Karpas-422 (cell line): ENCODE measurements at regions not wholly inside any gene's neighbourhood (a gene's known extent, or its start where the extent isn't known, plus 50 kb on each side); places are given as distances from the start of the nearest gene placed in this dataset.

Experiments used
- DNase-seq: peaks from one replicate; pipeline ENCODE4 v3.0.0-alpha.2; 2015
- H2AFZ ChIP-seq: fragments of 200-600 bp; sonication (generic); 2 replicates; pipeline ENCODE4 v1.6.1; 2014; ENCODE audit warnings: antibody characterized with exemption, low read length, mixed read lengths
- H3K27ac ChIP-seq: fragments of 200-600 bp; sonication (generic); 2 replicates; pipeline ENCODE4 v1.5.1; 2014; ENCODE audit warnings: mild to moderate bottlenecking, low read length, moderate library complexity
- H3K27me3 ChIP-seq: fragments of 200-600 bp; sonication (generic); 2 replicates; pipeline ENCODE4 v1.6.1; 2014; ENCODE audit warnings: low read length, mixed read lengths
- H3K36me3 ChIP-seq: fragments of 200-600 bp; sonication (generic); 2 replicates; pipeline ENCODE4 v1.6.1; 2014; ENCODE audit warnings: low read length, mixed read lengths; ENCODE audit not compliant: insufficient read depth
- H3K4me1 ChIP-seq: fragments of 200-600 bp; sonication (generic); 2 replicates; pipeline ENCODE4 v1.6.1; 2014; ENCODE audit warnings: mild to moderate bottlenecking, low read length, mixed read lengths
- H3K4me2 ChIP-seq: fragments of 200-600 bp; sonication (generic); 2 replicates; pipeline ENCODE4 v1.6.1; 2014; ENCODE audit warnings: low read length, low read depth, mild to moderate bottlenecking; ENCODE audit not compliant: poor library complexity, severe bottlenecking
- H3K4me3 ChIP-seq: fragments of 200-600 bp; sonication (generic); 2 replicates; pipeline ENCODE4 v1.5.1; 2014; ENCODE audit warnings: mild to moderate bottlenecking, antibody characterized with exemption, low read length, mixed read lengths
- H3K79me2 ChIP-seq: fragments of 200-600 bp; sonication (generic); 2 replicates; pipeline ENCODE4 v1.6.1; 2014; ENCODE audit warnings: mild to moderate bottlenecking, low read length, mixed read lengths
- H3K9ac ChIP-seq: fragments of 200-600 bp; sonication (generic); 2 replicates; pipeline ENCODE4 v1.6.0; 2014; ENCODE audit warnings: low read length
- H3K9me2 ChIP-seq: fragments of 200-600 bp; sonication (generic), shearing (Covaris generic); replicated peaks from 2 replicates; pipeline ENCODE4 v1.6.0; 2014; ENCODE audit warnings: mild to moderate bottlenecking, low read length, moderate library complexity; ENCODE audit not compliant: insufficient read depth
- H3K9me3 ChIP-seq: fragments of 300-700, 200-600 bp; sonication (generic); 2 replicates; pipeline ENCODE4 v1.6.1; 2014; ENCODE audit warnings: low read length, mixed read lengths
- H4K20me1 ChIP-seq: fragments of 200-600 bp; sonication (generic); 2 replicates; pipeline ENCODE4 v1.6.1; 2014; ENCODE audit warnings: mild to moderate bottlenecking, antibody characterized with exemption, low read length, low read depth; ENCODE audit not compliant: insufficient read depth

GRCh38 chr10:53601260-53601875 lies 828.8 kb upstream of the MBL2 start:
- no peaks in the 10 kb centered on the region; the same call in 1 of the 2 replicates for H3K9me3 ChIP-seq
- no peak overlapping the region for H3K4me3 ChIP-seq
- no peak overlapping the region for H3K4me2 ChIP-seq
- H3K27ac ChIP-seq, result no peak overlapping the region
- no peaks in the 10 kb centered on the region for H3K36me3 ChIP-seq
- no peak overlapping the region for H2AFZ ChIP-seq
- no peaks in the 10 kb centered on the region for H3K79me2 ChIP-seq
- no peak overlapping the region for H3K9ac ChIP-seq
- H3K4me1 ChIP-seq, result no peaks in the 10 kb centered on the region
- DNase-seq, result peak; percentile 80
- H3K27me3 ChIP-seq, result no peaks in the 10 kb centered on the region
- H3K9me2 ChIP-seq, result no peaks in the 10 kb centered on the region
- H4K20me1 ChIP-seq, result no peaks in the 10 kb centered on the region

GRCh38 chr10:53598914-53599313 lies 826.3 kb upstream of the MBL2 start:
- Histone ChIP-seq H3K9ac (no peak overlapping the region), H3K4me1 (no peaks in the 10 kb centered on the region), H3K27ac (no peak overlapping the region), H2AFZ (no peak overlapping the region), H3K79me2 (no peaks in the 10 kb centered on the region), H3K9me2 (no peaks in the 10 kb centered on the region), H3K4me2 (no peak overlapping the region), H3K4me3 (no peak overlapping the region), H3K27me3 (no peaks in the 10 kb centered on the region), H4K20me1 (no peaks in the 10 kb centered on the region), H3K9me3 (peaks cover 4% of the 10 kb centered on the region; the same call in 1 of the 2 replicates), H3K36me3 (no peaks in the 10 kb centered on the region)
- DNase-seq, result no peak

- DNase-seq, result no peak
- Histone ChIP-seq H3K4me1 (no peaks in the 10 kb centered on the region), H4K20me1 (no peaks in the 10 kb centered on the region), H3K9me2 (no peaks in the 10 kb centered on the region), H3K79me2 (no peaks in the 10 kb centered on the region), H3K27me3 (no peaks in the 10 kb centered on the region), H3K36me3 (no peaks in the 10 kb centered on the region), H3K9ac (no peak overlapping the region), H3K27ac (no peak overlapping the region), H3K9me3 (peaks cover 4% of the 10 kb centered on the region; the same call in 1 of the 2 replicates), H3K4me3 (no peak overlapping the region), H2AFZ (no peak overlapping the region), H3K4me2 (no peak overlapping the region)
These were observed 825.3 kb upstream of the MBL2 start for GRCh38 chr10:53597835-53598251.

- H3K9me3 ChIP-seq, result peaks cover 19% of the 10 kb centered on the region
- H3K9me2 ChIP-seq, result no peaks in the 10 kb centered on the region
- H3K27ac ChIP-seq, result no peak overlapping the region
- H3K27me3 ChIP-seq, result no peaks in the 10 kb centered on the region
- no peak for DNase-seq
- H2AFZ ChIP-seq, result no peak overlapping the region
- no peak overlapping the region for H3K4me3 ChIP-seq
- H3K9ac ChIP-seq, result no peak overlapping the region
- H3K4me1 ChIP-seq, result no peaks in the 10 kb centered on the region
- H3K36me3 ChIP-seq, result no peaks in the 10 kb centered on the region
- no peak overlapping the region for H3K4me2 ChIP-seq
- no peaks in the 10 kb centered on the region for H4K20me1 ChIP-seq
- no peaks in the 10 kb centered on the region for H3K79me2 ChIP-seq
These were observed 807.9 kb upstream of the MBL2 start for GRCh38 chr10:53580465-53580864.

GRCh38 chr10:53579773-53580172 lies 807.2 kb upstream of the MBL2 start:
- Histone ChIP-seq H3K9ac (no peak overlapping the region), H3K9me3 (peaks cover 19% of the 10 kb centered on the region), H3K9me2 (no peaks in the 10 kb centered on the region), H3K27me3 (no peaks in the 10 kb centered on the region), H3K4me2 (no peak overlapping the region), H4K20me1 (no peaks in the 10 kb centered on the region), H2AFZ (no peak overlapping the region), H3K27ac (no peak overlapping the region), H3K4me1 (no peaks in the 10 kb centered on the region), H3K36me3 (no peaks in the 10 kb centered on the region), H3K4me3 (no peak overlapping the region), H3K79me2 (no peaks in the 10 kb centered on the region)
- no peak for DNase-seq

- H3K27me3 ChIP-seq, result no peaks in the 10 kb centered on the region
These were observed 801.4 kb upstream of the MBL2 start for GRCh38 chr10:53574024-53574423.

GRCh38 chr10:53573498-53573897 lies 800.9 kb upstream of the MBL2 start:
- Histone ChIP-seq H4K20me1 (no peaks in the 10 kb centered on the region), H3K27ac (no peak overlapping the region), H3K9ac (no peak overlapping the region), H3K79me2 (no peaks in the 10 kb centered on the region), H3K4me2 (no peak overlapping the region), H3K4me3 (no peak overlapping the region), H3K27me3 (no peaks in the 10 kb centered on the region), H3K4me1 (no peaks in the 10 kb centered on the region), H3K9me3 (peaks cover 29% of the 10 kb centered on the region), H3K9me2 (no peaks in the 10 kb centered on the region), H3K36me3 (no peaks in the 10 kb centered on the region), H2AFZ (no peak overlapping the region)
- DNase-seq, result no peak

More at GRCh38 chr10:53574024-53574423, 801.4 kb upstream of the MBL2 start:
- no peak overlapping the region for H3K27ac ChIP-seq
- no peaks in the 10 kb centered on the region for H3K79me2 ChIP-seq
- H3K9ac ChIP-seq, result no peak overlapping the region
- H3K4me2 ChIP-seq, result no peak overlapping the region
- no peaks in the 10 kb centered on the region for H3K9me2 ChIP-seq
- no peak overlapping the region for H2AFZ ChIP-seq
- no peak for DNase-seq
- H3K9me3 ChIP-seq, result peaks cover 29% of the 10 kb centered on the region
- no peaks in the 10 kb centered on the region for H3K36me3 ChIP-seq
- H3K4me3 ChIP-seq, result no peak overlapping the region
- no peaks in the 10 kb centered on the region for H3K4me1 ChIP-seq
- no peaks in the 10 kb centered on the region for H4K20me1 ChIP-seq

- Histone ChIP-seq H3K9me2 (no peaks in the 10 kb centered on the region), H3K9me3 (peaks cover 29% of the 10 kb centered on the region), H3K4me1 (no peaks in the 10 kb centered on the region), H3K4me2 (no peak overlapping the region), H3K27ac (no peak overlapping the region), H3K27me3 (no peaks in the 10 kb centered on the region), H3K79me2 (no peaks in the 10 kb centered on the region), H4K20me1 (no peaks in the 10 kb centered on the region), H3K9ac (no peak overlapping the region), H3K36me3 (no peaks in the 10 kb centered on the region), H3K4me3 (no peak overlapping the region), H2AFZ (no peak overlapping the region)
- no peak for DNase-seq
These were observed 800.2 kb upstream of the MBL2 start for GRCh38 chr10:53572799-53573198.
